ENCODE measurements at regions not wholly inside any gene's neighbourhood (a gene's known extent, or its start where the extent isn't known, plus 50 kb on each side); places are given as distances from the start of the nearest gene placed in this dataset.

- TF ChIP-seq, protein P1, sequence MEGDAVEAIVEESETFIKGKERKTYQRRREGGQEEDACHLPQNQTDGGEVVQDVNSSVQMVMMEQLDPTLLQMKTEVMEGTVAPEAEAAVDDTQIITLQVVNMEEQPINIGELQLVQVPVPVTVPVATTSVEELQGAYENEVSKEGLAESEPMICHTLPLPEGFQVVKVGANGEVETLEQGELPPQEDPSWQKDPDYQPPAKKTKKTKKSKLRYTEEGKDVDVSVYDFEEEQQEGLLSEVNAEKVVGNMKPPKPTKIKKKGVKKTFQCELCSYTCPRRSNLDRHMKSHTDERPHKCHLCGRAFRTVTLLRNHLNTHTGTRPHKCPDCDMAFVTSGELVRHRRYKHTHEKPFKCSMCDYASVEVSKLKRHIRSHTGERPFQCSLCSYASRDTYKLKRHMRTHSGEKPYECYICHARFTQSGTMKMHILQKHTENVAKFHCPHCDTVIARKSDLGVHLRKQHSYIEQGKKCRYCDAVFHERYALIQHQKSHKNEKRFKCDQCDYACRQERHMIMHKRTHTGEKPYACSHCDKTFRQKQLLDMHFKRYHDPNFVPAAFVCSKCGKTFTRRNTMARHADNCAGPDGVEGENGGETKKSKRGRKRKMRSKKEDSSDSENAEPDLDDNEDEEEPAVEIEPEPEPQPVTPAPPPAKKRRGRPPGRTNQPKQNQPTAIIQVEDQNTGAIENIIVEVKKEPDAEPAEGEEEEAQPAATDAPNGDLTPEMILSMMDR (IDR thresholded peaks at IDR 0.05; ENCODE audit: low read depth, low read length, missing control alignments), result no peak
- no peak for DNase-seq (ENCODE audit: extremely low read depth, low read depth)
Measured at GRCh38 chr2:67668538-67668937, 271.4 kb downstream of the ETAA1 start.

GRCh38 chr2:67669168-67669567 is 272.0 kb downstream of the ETAA1 start:
- DNase-seq (ENCODE audit: extremely low read depth, low read depth), result no peak
- TF ChIP-seq, protein P1 (IDR thresholded peaks at IDR 0.05; ENCODE audit: low read depth, low read length, missing control alignments), result no peak
- no peak overlapping the region for H3K4me3 ChIP-seq (replicated peaks; ENCODE audit: low read depth, low read length)

More at GRCh38 chr2:67668538-67668937, 271.4 kb downstream of the ETAA1 start:
- no peak overlapping the region for H3K4me3 ChIP-seq (replicated peaks; ENCODE audit: low read depth, low read length)

GRCh38 chr2:67669766-67670165 is 272.6 kb downstream of the ETAA1 start:
- H3K4me3 ChIP-seq (replicated peaks; ENCODE audit: low read depth, low read length), result no peak overlapping the region
- TF ChIP-seq, protein P1 (IDR thresholded peaks at IDR 0.05; ENCODE audit: low read depth, low read length, missing control alignments), result no peak
- no peak for DNase-seq (ENCODE audit: extremely low read depth, low read depth)

DNA sequence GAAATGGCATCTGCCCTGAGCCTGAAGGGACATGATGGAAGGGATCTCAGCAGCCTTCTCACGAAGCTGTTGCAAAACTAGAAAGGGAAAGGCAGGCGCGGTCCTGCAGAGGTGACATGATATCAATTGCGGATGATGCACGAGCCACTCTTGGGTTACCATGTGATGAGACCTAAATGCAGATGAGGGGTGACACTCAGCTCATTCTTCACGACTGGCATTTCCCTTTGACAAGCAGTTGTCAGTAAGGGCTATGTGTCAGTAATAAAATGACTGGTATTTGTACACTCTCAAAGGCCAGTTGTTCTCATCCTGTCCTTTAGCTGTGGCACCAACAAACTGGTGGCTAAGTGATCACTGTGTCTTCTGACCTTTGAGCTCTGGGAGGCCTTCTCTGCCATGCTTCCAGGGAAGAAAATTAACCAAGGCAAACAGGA is 273.6 kb downstream of the ETAA1 start:
- TF ChIP-seq, protein P1 (IDR thresholded peaks at IDR 0.05; ENCODE audit: low read depth, low read length, missing control alignments), result no peak
- DNase-seq (ENCODE audit: extremely low read depth, low read depth), result no peak
- H3K4me3 ChIP-seq (replicated peaks; ENCODE audit: low read depth, low read length), result no peak overlapping the region

DNA sequence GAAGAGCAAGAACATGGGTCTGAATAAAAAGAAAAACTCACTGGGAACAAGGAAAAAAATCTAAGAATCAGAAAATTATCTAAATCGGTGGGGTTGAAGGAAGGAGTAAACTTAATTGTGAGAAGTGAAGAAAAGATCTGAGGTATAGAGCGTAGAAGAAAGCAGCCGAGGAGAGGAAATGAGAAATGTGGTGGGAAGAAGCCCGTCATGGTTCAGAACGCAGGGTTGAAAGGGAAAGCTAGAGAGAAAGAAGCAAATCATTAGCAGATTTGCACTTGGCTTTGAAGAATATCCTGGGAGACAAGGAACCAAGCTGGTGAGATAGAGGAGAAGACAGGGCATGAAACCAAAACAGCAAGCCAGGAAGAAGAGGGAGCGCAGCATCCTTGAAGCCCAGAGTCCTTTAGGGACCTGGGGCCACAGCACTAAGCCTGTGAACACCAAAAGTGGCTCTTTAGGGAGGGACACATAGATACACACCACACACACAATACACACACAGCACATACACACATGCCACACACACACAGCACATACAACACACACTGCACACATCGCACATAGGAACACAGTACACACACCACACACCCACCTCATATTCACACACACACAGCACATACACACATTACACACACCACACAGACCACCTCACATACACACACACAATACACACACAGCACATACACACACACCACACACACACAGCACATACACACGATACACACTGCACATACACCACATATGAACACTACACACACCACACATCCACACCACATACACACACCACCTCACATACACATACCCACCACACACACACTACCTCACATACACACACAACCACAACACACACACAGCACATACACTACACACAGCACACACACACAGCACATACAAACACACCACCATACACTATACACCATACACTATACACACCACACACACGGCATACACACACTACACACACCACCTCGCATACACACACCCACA is 274.6 kb downstream of the ETAA1 start:
- DNase-seq (ENCODE audit: extremely low read depth, low read depth), result no peak
- H3K4me3 ChIP-seq (replicated peaks; ENCODE audit: low read depth, low read length), result no peak overlapping the region
- TF ChIP-seq, protein P1 (IDR thresholded peaks at IDR 0.05; ENCODE audit: low read depth, low read length, missing control alignments), result no peak

- TF ChIP-seq, protein P1 (IDR thresholded peaks at IDR 0.05; ENCODE audit: low read depth, low read length, missing control alignments), result no peak
- no peak overlapping the region for H3K4me3 ChIP-seq (replicated peaks; ENCODE audit: low read depth, low read length)
- no peak for DNase-seq (ENCODE audit: extremely low read depth, low read depth)
Measured at GRCh38 chr2:67674668-67675067, 277.5 kb downstream of the ETAA1 start.

All from HFF-Myc (cell line).